ENCODE measurements at regions not wholly inside any gene's neighbourhood (a gene's known extent, or its start where the extent isn't known, plus 50 kb on each side); places are given as distances from the start of the nearest gene placed in this dataset.

DNA sequence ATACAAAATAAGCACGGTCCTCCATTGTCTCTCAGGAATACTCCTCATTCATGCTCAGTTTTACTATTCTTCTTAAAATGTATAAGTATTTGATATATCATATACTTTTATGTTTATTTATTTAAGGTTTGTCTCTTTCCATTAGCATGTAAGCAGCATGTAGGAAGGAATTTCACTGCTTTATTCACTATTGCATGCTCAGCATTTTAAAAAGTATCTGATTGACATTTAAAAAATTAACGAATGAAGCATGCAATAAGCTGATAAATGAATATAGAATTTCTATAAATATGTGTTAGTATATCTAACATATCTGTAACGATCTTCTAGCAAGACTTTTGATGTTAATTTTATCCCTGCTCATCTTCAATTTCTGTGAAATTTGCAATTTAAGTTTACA is 402.7 kb upstream of the BRINP3 start:
- no peaks in the 10 kb centered on the region for H3K27me3 Mint-ChIP-seq
- DNase-seq: no peak
- no peak overlapping the region for H3K27ac Mint-ChIP-seq
- H3K4me1 Mint-ChIP-seq: no peaks in the 10 kb centered on the region
- H3K4me3 Mint-ChIP-seq: no peak overlapping the region
- intact Hi-C loops (cut with micrococcal nuclease): no loop called here
- POLR2A ChIA-PET: no interaction called here
- ATAC-seq (ENCODE audit: low read depth): no peak
- CTCF ChIA-PET: no interaction called here
- no peaks in the 10 kb centered on the region for H3K36me3 Mint-ChIP-seq (ENCODE audit: low read depth)
- no peaks in the 10 kb centered on the region for H3K9me3 Mint-ChIP-seq
- TF ChIP-seq, protein P1, sequence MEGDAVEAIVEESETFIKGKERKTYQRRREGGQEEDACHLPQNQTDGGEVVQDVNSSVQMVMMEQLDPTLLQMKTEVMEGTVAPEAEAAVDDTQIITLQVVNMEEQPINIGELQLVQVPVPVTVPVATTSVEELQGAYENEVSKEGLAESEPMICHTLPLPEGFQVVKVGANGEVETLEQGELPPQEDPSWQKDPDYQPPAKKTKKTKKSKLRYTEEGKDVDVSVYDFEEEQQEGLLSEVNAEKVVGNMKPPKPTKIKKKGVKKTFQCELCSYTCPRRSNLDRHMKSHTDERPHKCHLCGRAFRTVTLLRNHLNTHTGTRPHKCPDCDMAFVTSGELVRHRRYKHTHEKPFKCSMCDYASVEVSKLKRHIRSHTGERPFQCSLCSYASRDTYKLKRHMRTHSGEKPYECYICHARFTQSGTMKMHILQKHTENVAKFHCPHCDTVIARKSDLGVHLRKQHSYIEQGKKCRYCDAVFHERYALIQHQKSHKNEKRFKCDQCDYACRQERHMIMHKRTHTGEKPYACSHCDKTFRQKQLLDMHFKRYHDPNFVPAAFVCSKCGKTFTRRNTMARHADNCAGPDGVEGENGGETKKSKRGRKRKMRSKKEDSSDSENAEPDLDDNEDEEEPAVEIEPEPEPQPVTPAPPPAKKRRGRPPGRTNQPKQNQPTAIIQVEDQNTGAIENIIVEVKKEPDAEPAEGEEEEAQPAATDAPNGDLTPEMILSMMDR (IDR thresholded peaks at IDR 0.05): no peak

DNA sequence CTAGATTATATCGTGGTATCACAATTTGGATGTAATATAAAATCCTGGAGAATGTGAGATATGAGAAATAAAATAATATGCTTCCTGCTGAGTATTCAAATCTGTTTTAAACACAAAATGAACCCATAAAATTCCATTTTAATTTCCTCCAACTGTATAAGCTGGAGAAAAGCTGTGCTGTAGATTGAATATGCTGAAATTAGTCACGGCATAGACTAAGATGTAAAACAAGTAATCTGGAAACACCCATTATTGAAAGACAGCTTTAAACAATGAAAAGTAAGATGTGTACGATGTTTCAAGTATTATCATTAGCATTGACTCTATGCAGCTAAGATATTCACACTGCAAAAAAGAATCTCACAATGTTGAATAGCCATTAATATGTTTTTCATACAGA is 403.4 kb upstream of the BRINP3 start:
- no peak overlapping the region for H3K27ac Mint-ChIP-seq
- intact Hi-C loops (cut with micrococcal nuclease): no loop called here
- H3K4me1 Mint-ChIP-seq: no peaks in the 10 kb centered on the region
- no peaks in the 10 kb centered on the region for H3K9me3 Mint-ChIP-seq
- DNase-seq (no peak), ATAC-seq (ENCODE audit: low read depth) (no peak)
- H3K36me3 Mint-ChIP-seq (ENCODE audit: low read depth): no peaks in the 10 kb centered on the region
- CTCF ChIA-PET: no interaction called here
- POLR2A ChIA-PET: no interaction called here
- no peak overlapping the region for H3K4me3 Mint-ChIP-seq
- H3K27me3 Mint-ChIP-seq: no peaks in the 10 kb centered on the region
- TF ChIP-seq, protein P1 (IDR thresholded peaks at IDR 0.05): no peak

DNA sequence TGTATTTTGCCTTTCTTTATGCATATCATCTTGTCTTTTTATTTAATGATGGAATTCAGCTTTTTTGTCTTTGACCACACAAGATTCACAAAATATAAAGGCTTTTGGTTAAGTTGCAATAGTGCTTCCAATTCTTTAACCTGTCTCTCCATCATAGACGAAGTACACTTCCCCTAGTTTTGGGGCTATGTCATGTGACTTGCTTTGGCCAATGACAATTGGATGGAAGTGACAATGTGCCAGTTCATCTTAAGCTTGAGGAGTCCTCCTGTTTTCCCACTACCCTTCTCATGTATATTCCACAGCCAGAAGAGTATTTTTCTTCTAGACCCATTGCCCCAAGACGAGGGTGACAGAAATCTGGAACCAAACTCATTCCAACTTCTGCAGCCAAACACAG is 419.6 kb upstream of the BRINP3 start:
- TF ChIP-seq, protein P1 (IDR thresholded peaks at IDR 0.05): no peak
- ChIA-PET POLR2A (no interaction called here), CTCF (no interaction called here)
- DNase-seq (no peak), ATAC-seq (ENCODE audit: low read depth) (no peak)
- Mint-ChIP-seq H3K27ac (no peak overlapping the region), H3K4me1 (no peaks in the 10 kb centered on the region), H3K9me3 (no peaks in the 10 kb centered on the region), H3K4me3 (no peak overlapping the region), H3K27me3 (no peaks in the 10 kb centered on the region), H3K36me3 (ENCODE audit: low read depth) (no peaks in the 10 kb centered on the region)
- intact Hi-C loops (cut with micrococcal nuclease): no loop called here

DNA sequence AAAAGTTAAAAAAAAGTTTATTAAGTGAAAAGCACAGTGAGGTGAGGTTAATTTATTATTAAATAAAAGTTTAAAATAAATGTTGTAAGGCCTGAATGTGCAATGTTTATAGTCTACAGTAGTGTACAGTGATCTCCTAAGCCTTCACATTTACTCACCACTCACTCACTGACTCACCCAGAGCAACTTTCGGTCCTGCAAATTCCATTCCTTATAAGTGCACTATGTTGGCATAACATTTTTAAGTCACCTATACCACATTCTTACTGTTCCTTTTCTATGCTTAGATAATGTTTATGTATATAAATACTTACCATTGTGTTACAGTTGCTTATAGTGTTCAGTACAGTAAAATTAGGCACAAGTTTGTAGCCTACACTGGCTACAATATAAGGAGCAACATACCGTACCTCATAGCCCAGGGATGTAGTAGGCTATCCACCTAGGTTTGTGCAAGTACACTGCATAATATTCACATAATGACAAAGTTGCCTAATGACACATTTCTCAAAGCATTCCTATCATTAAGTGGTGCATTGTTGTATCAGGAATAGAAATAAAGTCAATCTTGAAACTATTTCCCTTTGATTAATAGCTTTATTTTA is 426.5 kb upstream of the BRINP3 start:
- Mint-ChIP-seq H3K4me1 (no peaks in the 10 kb centered on the region), H3K27ac (no peak overlapping the region), H3K9me3 (peaks cover 3% of the 10 kb centered on the region), H3K27me3 (no peaks in the 10 kb centered on the region), H3K4me3 (no peak overlapping the region), H3K36me3 (ENCODE audit: low read depth) (no peaks in the 10 kb centered on the region)
- intact Hi-C loops (cut with micrococcal nuclease): no loop called here
- TF ChIP-seq, protein P1 (IDR thresholded peaks at IDR 0.05): no peak
- ATAC-seq (ENCODE audit: low read depth) (no peak), DNase-seq (no peak)
- CTCF ChIA-PET: no interaction called here
- POLR2A ChIA-PET: no interaction called here

DNA sequence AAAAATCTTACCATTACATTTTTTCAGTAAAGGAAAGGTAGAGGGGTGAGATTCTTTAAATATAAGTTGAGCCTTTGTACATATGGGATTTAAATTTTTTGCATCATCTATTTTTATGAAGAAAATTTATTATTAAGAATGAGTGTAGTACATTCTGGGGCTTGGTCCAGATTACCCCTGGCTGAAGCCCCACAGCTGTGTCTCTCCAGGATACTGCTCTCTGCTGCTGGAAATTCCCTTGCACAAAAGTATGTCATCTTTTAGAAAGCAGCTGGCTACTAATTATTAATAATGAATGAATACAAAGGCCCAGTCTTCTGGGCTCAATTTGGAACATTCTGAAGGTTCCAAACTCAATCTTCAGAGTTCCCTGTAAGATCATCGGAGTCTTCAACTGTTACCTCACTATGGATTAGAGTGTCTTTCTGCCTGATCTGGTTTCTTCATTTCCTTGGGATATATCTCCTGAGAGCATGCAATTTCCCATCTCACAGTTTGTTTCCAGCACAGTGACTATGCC is 428.6 kb upstream of the BRINP3 start:
- no peak overlapping the region for H3K27ac Mint-ChIP-seq
- CTCF ChIA-PET: no interaction called here

More for the DNA sequence above, 428.6 kb upstream of the BRINP3 start:
- Mint-ChIP-seq H3K27me3 (no peaks in the 10 kb centered on the region), H3K4me1 (no peaks in the 10 kb centered on the region), H3K9me3 (peaks cover 6% of the 10 kb centered on the region), H3K36me3 (ENCODE audit: low read depth) (no peaks in the 10 kb centered on the region), H3K4me3 (no peak overlapping the region)
- intact Hi-C loops (cut with micrococcal nuclease): no loop called here
- TF ChIP-seq, protein P1 (IDR thresholded peaks at IDR 0.05): no peak
- DNase-seq (no peak), ATAC-seq (ENCODE audit: low read depth) (no peak)
- POLR2A ChIA-PET: no interaction called here
